ENCODE measurements at regions not wholly inside any gene's neighbourhood (a gene's known extent, or its start where the extent isn't known, plus 50 kb on each side); places are given as distances from the start of the nearest gene placed in this dataset.

DNA sequence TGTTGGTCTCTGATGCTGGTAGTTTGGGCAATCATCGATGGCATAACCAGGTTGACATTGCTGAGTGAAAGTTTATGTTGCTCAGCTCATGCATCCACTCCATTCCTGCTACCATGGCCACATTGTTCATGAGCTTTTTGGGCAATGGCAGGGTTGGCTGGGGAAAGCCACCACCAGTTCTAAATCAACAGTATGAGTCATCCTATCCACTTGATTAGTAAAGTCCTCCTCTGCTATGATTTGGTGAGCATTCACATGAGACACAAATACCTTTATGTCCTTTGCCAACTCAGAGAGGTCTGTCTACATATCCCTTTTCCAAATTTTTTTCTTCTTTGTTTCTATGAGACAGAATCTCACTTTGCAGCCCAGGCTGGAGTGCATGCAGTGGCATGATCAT is 129.7 kb upstream of the FBN2 start:
- intact Hi-C loops (cut with DNase I; ENCODE audit: low total_unique reads) = no loop called here

DNA sequence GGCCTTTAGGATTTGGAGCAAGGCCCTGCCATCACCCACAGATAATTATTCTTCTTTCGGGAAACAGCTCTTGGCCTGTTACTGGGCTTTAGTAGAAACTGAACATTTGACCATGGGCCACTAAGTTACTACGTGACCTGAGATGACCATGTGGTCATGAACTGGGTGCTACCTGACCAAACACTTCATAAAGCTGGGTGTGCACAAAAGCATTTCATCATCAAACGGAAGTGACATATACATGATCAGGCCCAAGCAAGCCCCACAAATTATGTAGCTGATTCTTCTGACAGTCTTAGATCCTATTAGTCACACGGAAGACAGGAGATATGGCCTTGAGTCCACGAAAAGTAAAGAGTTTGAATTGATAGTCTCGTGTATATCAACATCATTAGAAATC is 130.9 kb upstream of the FBN2 start:
- ATAC-seq = no peak
- no peak for DNase-seq
- Histone ChIP-seq H3K27me3 (no peaks in the 10 kb centered on the region), H3K9me3 (no peaks in the 10 kb centered on the region), H3K4me3 (no peak overlapping the region), H3K36me3 (no peaks in the 10 kb centered on the region), H3K4me1 (no peaks in the 10 kb centered on the region), H3K27ac (no peak overlapping the region)
- in situ Hi-C loops (cut with MboI; ENCODE audit: low sequenced_read_pairs in 4 of 4) = no loop called here
- intact Hi-C loops (cut with DNase I; ENCODE audit: low total_unique reads) = no loop called here
- no peak for TF ChIP-seq POLR2A (IDR thresholded peaks at IDR 0.05)
- TF ChIP-seq, protein P1, sequence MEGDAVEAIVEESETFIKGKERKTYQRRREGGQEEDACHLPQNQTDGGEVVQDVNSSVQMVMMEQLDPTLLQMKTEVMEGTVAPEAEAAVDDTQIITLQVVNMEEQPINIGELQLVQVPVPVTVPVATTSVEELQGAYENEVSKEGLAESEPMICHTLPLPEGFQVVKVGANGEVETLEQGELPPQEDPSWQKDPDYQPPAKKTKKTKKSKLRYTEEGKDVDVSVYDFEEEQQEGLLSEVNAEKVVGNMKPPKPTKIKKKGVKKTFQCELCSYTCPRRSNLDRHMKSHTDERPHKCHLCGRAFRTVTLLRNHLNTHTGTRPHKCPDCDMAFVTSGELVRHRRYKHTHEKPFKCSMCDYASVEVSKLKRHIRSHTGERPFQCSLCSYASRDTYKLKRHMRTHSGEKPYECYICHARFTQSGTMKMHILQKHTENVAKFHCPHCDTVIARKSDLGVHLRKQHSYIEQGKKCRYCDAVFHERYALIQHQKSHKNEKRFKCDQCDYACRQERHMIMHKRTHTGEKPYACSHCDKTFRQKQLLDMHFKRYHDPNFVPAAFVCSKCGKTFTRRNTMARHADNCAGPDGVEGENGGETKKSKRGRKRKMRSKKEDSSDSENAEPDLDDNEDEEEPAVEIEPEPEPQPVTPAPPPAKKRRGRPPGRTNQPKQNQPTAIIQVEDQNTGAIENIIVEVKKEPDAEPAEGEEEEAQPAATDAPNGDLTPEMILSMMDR (IDR thresholded peaks at IDR 0.05 in 4 of 5, conservative IDR thresholded peaks at IDR 0.05 in 1 of 5) = no peak

More for the DNA sequence above, 129.7 kb upstream of the FBN2 start:
- Histone ChIP-seq H3K27ac (no peak overlapping the region), H3K4me3 (no peak overlapping the region), H3K27me3 (no peaks in the 10 kb centered on the region), H3K9me3 (no peaks in the 10 kb centered on the region), H3K36me3 (no peaks in the 10 kb centered on the region), H3K4me1 (no peaks in the 10 kb centered on the region)
- DNase-seq = no peak
- no peak for ATAC-seq
- in situ Hi-C loops (cut with MboI; ENCODE audit: low sequenced_read_pairs in 4 of 4) = no loop called here
- TF ChIP-seq POLR2A (IDR thresholded peaks at IDR 0.05) = no peak
- TF ChIP-seq, protein P1 (IDR thresholded peaks at IDR 0.05 in 4 of 5, conservative IDR thresholded peaks at IDR 0.05 in 1 of 5) = no peak

DNA sequence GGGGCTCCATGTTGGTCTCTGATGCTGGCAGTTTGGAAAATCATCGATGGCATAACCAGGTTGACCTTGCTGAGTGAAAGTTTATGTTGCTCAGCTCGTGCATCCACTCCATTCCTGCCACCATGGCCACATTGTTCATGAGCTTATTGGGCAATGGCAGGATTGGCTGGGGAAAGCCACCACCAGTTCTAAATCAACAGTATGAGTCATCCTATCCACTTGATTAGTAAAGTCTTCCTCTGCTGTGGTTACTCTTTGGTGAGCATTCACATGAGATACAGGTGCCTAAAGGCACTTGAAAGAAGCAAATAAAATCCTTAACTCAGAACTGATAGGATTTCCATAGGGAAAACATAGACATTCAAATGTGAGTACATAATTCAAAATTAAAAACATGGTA is 131.8 kb upstream of the FBN2 start:
- DNase-seq (no peak), ATAC-seq (no peak)
- intact Hi-C loops (cut with DNase I; ENCODE audit: low total_unique reads) (no loop called here), in situ Hi-C loops (cut with MboI; ENCODE audit: low sequenced_read_pairs in 4 of 4) (loop anchor here in 1 of 4 donors (10.0 kb wide), 1 partner anchor 455 kb away; no protein-coding TSS in a partner anchor)
- TF ChIP-seq, protein P1 (IDR thresholded peaks at IDR 0.05 in 4 of 5, conservative IDR thresholded peaks at IDR 0.05 in 1 of 5) = no peak
- no peak for TF ChIP-seq POLR2A (IDR thresholded peaks at IDR 0.05)
- Histone ChIP-seq H3K27ac (no peak overlapping the region), H3K4me1 (no peaks in the 10 kb centered on the region), H3K4me3 (no peak overlapping the region), H3K36me3 (no peaks in the 10 kb centered on the region), H3K9me3 (no peaks in the 10 kb centered on the region), H3K27me3 (no peaks in the 10 kb centered on the region)

DNA sequence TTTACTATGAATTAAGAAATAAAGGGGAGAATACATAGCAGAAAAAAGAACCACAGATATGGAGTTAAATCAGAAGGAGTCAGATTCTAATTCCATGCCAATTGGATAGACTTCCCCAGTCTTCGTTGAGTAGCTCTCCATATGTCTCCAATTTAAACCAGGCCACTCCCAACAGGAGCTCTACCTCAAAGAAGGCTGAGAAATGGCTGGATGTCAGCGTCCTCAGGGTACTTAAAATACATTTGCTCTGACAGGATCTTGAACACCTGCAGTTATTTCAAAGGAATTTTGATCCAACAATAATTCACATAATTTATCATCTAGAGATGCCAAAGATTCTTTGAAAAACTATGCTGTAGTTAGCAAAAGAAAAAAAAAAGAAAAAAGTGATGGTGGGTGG is 133.9 kb upstream of the FBN2 start:
- in situ Hi-C loops (cut with MboI; ENCODE audit: low sequenced_read_pairs in 4 of 4) = loop anchor here in 1 of 4 donors (10.0 kb wide), 1 partner anchor 457 kb away; no protein-coding TSS in a partner anchor
- Histone ChIP-seq H3K36me3 (no peaks in the 10 kb centered on the region), H3K27ac (no peak overlapping the region), H3K4me1 (no peaks in the 10 kb centered on the region), H3K9me3 (no peaks in the 10 kb centered on the region), H3K27me3 (no peaks in the 10 kb centered on the region), H3K4me3 (no peak overlapping the region)
- intact Hi-C loops (cut with DNase I; ENCODE audit: low total_unique reads) = no loop called here
- DNase-seq (no peak), ATAC-seq (no peak)
- no peak for TF ChIP-seq POLR2A (IDR thresholded peaks at IDR 0.05)
- TF ChIP-seq, protein P1 (IDR thresholded peaks at IDR 0.05 in 4 of 5, conservative IDR thresholded peaks at IDR 0.05 in 1 of 5) = no peak

DNA sequence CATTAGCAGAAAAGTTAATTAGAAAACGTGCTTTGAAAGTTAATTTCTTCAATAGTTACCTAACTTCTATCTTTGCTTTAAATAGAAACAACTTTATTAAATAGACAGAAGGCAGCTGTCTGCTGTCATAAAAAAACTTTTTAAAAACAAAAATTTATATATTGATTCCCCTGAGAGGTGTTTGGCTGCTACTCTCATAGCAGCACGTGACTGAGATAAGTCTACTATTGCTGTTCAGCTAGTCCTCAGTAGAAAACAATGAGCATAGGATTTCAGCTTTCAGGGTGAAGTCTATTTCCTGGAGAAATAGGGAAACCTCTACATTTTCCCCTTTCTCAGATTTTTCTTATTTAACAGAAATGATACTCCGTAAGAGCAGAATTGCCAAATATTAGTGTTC is 135.0 kb upstream of the FBN2 start:
- H3K9me3 ChIP-seq = no peaks in the 10 kb centered on the region
- H3K4me3 ChIP-seq = no peak overlapping the region
- no peaks in the 10 kb centered on the region for H3K4me1 ChIP-seq
- H3K27me3 ChIP-seq = no peaks in the 10 kb centered on the region
- H3K27ac ChIP-seq = no peak overlapping the region
- no peak for DNase-seq
- no peak for ATAC-seq
- in situ Hi-C loops (cut with MboI; ENCODE audit: low sequenced_read_pairs in 4 of 4) = loop anchor here in 1 of 4 donors (10.0 kb wide), 1 partner anchor 458 kb away; no protein-coding TSS in a partner anchor
- intact Hi-C loops (cut with DNase I; ENCODE audit: low total_unique reads) = no loop called here
- TF ChIP-seq POLR2A (IDR thresholded peaks at IDR 0.05) = no peak
- TF ChIP-seq, protein P1 (IDR thresholded peaks at IDR 0.05 in 4 of 5, conservative IDR thresholded peaks at IDR 0.05 in 1 of 5) = no peak
- no peaks in the 10 kb centered on the region for H3K36me3 ChIP-seq

All from gastrocnemius medialis (tissue), 4 donors.